Activated CD4-positive, alpha-beta T cell treated with anti-CD3 and anti-CD28 coated beads for 24 hours (primary cell): ENCODE measurements at regions not wholly inside any gene's neighbourhood (a gene's known extent, or its start where the extent isn't known, plus 50 kb on each side); places are given as distances from the start of the nearest gene placed in this dataset.

Source experiments
- DNase-seq, 2 donors: peaks; one replicate each; pipeline ENCODE4 v3.0.0-alpha.2; 2020; ENCODE audit warnings: low read depth in 2 of 2

- no peak for DNase-seq
Observed at GRCh38 chr4:155514628-155515027, 137.9 kb upstream of the MAP9 start.

GRCh38 chr4:155512817-155513216 is 136.1 kb upstream of the MAP9 start:
- DNase-seq: no peak

DNA sequence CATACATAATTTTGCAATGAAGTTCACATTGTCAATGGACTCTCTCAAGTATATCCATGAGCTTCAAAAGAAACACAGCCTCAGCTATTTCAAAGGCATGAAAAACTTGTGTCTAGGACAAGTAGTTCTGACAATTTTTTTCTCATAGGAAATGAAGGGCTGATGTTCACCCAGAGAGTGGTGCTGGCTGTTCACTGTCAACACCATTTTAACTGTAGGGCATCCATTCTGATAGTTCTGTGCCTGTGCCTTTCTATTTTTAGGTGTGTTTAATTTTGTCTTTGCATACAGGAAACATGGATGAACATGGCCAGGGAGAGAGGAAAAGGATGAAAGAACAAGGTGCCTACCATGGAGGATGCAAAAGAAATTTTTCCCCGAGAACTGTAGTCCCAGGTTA is 135.3 kb upstream of the MAP9 start:
- DNase-seq: no peak

DNA sequence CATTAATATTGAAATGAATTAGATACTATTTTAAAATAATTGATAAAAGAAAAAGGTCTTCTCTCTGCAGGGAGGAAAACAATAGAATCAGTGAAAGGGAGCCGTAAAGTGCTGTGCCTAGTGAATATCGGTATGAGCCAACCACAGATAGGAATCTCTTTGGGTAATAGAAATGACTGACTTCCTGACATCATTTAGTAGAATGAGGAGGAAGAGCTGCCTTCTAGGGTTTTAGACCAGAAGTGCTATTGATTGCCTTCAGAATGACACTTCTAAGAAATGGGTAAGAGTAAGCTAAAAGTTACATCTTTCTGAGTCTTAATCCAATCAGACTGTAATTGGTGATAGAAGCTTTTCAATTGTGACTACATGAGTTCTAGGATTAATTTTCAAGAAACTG is 134.0 kb upstream of the MAP9 start:
- DNase-seq: no peak

GRCh38 chr4:155509555-155509954 is 132.8 kb upstream of the MAP9 start:
- DNase-seq: no peak

- no peak for DNase-seq
Observed at GRCh38 chr4:155506745-155507144, 130.0 kb upstream of the MAP9 start.

DNA sequence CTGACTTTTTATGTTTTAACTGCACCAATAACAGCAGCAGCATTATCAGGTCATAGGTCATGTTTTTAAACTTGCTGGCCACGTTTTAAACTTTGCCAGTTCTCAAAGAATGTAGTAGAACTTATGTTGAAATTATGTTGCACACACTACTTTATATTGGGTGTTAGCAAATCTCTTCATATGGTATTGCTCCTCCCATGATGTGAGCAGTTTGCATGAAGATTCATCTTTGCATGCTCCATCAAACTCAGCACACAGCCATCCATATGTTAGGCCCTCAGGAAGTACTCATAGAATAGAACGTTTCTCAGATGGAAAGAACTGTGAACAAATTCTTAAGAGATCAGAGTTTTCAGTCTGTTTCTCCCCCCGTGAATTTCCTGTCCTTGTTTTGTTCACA is 128.6 kb upstream of the MAP9 start:
- DNase-seq: no peak

DNA sequence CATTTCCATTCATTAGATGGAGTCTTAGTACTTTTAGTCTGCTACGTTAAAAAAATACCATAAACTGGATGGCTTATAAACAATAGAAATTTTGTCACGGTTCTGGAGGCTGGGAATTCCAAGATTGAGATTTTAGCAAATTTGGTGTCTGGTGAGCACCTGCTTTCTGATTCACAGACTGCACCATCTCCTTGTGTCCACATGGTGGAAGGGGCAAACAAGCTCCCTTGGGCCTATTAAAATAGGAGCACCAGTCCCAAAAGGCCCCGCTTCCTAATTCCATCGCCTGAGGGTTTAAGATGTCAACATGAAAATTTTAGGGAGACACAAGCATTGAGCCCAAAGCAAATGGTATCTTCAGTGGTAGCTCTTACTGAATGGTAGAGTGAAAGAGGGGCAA is 120.5 kb upstream of the MAP9 start:
- no peak for DNase-seq

DNA sequence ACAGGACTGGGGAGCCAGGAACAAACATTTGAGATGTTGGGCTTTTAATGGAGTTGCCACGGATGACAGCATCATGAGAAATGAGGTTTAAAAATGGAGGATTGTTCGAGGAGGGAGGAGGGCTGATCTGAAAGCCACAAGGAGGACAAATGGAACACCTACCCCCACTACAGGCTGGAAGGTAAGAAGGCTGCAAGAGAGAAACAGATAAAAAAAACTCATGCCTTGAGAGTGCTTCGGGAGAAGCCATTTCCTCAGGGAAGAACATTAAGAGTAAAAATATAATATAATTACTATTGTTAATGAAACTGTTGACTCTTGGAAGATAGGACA is 119.5 kb upstream of the MAP9 start:
- no peak for DNase-seq

- DNase-seq: no peak
Observed at GRCh38 chr4:155495572-155496293, 119.0 kb upstream of the MAP9 start.

GRCh38 chr4:155494037-155494718 is 117.4 kb upstream of the MAP9 start:
- DNase-seq: no peak

- no peak for DNase-seq
Observed at GRCh38 chr4:155491336-155492120, 114.8 kb upstream of the MAP9 start.

DNA sequence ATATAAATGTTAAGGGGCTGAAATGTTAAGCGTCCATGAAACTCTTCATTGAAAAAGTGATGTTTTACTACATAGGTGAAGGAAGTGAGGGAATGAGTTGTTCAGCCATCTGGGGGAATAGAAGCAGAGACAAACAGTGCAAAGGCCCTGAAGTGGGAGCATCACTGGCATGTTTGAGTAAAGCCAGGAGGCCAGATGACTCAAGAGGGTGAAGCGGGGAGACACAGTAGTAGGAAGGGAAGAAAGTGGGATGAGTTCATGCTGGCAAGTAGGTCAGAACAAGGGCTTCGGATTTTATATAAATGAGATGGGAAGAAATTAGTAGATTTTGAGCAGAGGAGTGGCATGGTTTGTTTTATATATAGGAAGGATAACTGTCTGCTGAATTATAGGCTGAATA is 112.5 kb upstream of the MAP9 start:
- DNase-seq: no peak

- DNase-seq: no peak
Observed at GRCh38 chr4:155488691-155489090, 111.9 kb upstream of the MAP9 start.

DNA sequence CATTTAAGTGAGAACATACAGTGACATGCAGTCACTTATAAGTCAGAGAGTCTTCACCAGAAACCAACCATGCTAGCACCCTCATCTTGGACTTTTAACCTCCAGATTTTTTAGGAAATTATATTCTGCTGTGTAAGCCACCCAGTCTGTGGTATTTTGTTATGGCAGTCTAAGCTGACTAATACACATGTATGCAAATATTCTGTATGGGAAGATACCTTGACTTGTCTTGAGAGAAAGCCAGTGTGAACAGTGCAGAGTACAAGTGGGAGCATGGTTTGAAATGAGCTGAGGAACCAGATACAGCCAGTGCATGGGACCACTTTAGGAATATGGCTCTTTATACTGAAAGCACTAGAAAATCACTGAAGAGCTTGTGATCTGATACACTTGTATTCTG is 110.4 kb upstream of the MAP9 start:
- DNase-seq: no peak

- no peak for DNase-seq
Observed at GRCh38 chr4:155481150-155481549, 104.4 kb upstream of the MAP9 start.

DNA sequence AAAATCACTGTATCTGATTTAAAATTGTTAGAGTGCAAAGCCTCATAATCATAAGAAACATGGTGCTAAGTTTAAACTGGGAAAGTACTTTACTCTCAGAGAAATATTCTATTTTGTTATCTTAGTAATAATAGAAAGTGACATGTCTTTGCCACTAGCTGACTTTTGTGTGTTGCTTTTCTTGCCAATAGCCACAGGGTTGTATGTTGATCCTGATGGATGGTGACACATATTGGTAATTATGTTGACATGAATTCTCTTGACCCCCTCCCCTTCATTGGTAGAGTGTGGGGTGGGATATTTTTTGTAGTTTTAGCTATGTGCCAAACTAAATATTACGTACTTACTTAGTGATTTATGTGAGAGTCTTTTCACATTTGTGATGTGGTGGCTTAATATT is 103.1 kb upstream of the MAP9 start:
- no peak for DNase-seq

- DNase-seq: no peak
Observed at GRCh38 chr4:155478336-155478835, 101.6 kb upstream of the MAP9 start.

DNA sequence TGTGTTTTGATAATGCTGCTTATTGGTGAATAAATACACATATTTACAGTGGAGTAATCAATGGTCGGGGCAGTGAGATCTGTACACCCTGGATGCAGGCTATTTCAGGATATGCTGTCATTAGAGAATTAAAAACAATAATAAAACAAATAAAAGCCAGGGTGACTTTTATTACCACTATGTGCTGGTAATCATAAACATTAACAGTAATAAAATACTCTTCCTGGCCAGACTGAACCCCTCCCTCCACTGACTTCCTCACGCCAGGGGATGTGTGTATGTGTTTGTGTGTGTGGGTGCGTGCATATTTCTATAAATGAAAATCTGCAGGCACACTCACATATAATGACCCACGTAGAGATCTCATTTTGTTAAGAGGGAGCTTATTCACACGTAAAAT is 98.0 kb upstream of the MAP9 start:
- no peak for DNase-seq

DNA sequence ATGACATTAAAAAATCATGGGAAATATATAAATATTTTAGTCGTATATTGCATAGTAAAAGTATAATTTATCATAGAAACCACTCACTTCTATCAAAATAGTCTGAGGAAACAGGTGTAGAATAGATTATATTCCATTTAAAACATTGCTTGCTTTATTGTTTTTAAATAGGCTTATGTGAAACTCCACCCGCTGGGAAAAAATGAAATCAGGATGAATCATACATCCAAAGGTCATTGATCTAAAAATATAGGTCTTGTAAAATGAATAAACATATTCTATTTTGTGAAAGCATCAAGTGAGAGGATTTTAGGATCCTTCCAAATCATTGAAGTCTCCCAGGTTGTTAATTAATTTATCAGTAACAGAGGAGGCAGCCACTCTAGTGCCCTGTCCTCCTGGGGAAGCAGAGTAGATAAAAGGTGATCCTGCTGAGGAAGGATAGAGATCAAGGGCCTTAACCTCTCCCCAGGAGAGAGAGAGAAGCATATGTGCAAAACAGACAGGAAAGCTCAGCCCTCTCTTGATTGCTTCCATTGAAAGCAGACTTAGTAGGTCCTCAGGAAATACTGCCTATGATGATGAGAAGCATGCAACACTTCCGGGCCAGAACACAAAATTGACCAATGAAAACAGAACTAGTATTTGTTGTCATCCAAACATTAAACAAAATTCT is 96.8 kb upstream of the MAP9 start:
- no peak for DNase-seq

GRCh38 chr4:155468282-155468681 is 91.5 kb upstream of the MAP9 start:
- DNase-seq: no peak

DNA sequence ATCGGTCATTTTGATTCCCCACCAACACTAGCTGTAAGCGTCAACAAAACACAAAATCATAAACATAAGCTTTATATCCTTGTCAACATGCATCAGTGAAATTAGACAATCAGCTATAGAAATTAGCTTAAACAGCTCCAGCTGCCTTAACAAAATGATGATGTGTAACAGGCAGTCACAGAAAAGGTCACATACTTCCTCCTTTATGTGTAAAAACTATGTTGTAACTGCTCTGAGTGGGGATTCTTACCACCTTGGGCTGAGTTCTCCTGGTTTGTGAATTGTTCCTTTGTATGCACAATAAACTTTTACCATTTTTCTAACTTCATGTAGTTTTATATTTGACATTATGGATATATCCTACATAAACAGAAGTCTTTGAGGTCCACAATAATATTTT is 73.9 kb upstream of the MAP9 start:
- no peak for DNase-seq
